Small intestine (tissue), 7 donors: ENCODE measurements at regions not wholly inside any gene's neighbourhood (a gene's known extent, or its start where the extent isn't known, plus 50 kb on each side); places are given as distances from the start of the nearest gene placed in this dataset.

Experiments
- DNase-seq, 2 donors: peaks; one replicate each; pipeline versions ENCODE4 v3.0.0 to v3.0.0-alpha.2; 2013
- FAIRE-seq: peaks from 2 replicates; lab custom pipeline; 2012; peaks lifted over from hg19 to GRCh38; lab: Jason Lieb, UNC
- H3K27ac ChIP-seq, 3 donors: one replicate each; pipeline ENCODE4 v1.5.1; 2013; ENCODE audit warnings: low read length in 2 of 3, mild to moderate bottlenecking in 2 of 3, control low read depth in 1 of 3, inconsistent platforms in 1 of 3, low read depth in 1 of 3, moderate library complexity in 1 of 3
- H3K27me3 ChIP-seq, 3 donors: one replicate each; pipeline ENCODE4 v1.6.1; 2013; ENCODE audit warnings: low read length in 3 of 3, inconsistent platforms in 1 of 3; ENCODE audit not compliant: control insufficient read depth in 3 of 3, insufficient read depth in 3 of 3
- H3K36me3 ChIP-seq, 3 donors: one replicate each; pipeline ENCODE4 v1.6.1; 2013; ENCODE audit warnings: low read length in 3 of 3, inconsistent platforms in 1 of 3, low read depth in 1 of 3, mild to moderate bottlenecking in 1 of 3, moderate library complexity in 1 of 3; ENCODE audit not compliant: control insufficient read depth in 3 of 3, insufficient read depth in 2 of 3
- H3K4me1 ChIP-seq, 3 donors: one replicate each; pipeline ENCODE4 v1.6.1; 2013; ENCODE audit warnings: low read length in 2 of 3, inconsistent platforms in 1 of 3, low read depth in 1 of 3, mild to moderate bottlenecking in 1 of 3, moderate library complexity in 1 of 3; ENCODE audit not compliant: control insufficient read depth in 3 of 3, insufficient read depth in 2 of 3
- H3K4me3 ChIP-seq, 3 donors: one replicate each; pipeline ENCODE4 v1.5.1; 2013; ENCODE audit warnings: low read length in 3 of 3, control low read depth in 1 of 3, inconsistent platforms in 1 of 3, low read depth in 1 of 3, mild to moderate bottlenecking in 1 of 3, moderate library complexity in 1 of 3
- H3K9me3 ChIP-seq, 2 donors: one replicate each; pipeline ENCODE4 v1.6.1; 2013; ENCODE audit warnings: low read depth in 1 of 2, low read length in 1 of 2; ENCODE audit not compliant: control insufficient read depth in 2 of 2, insufficient read depth in 1 of 2
- WGBS, 3 donors: extraction: QIAGEN DNeasy Blood & Tissue Kit; methylation state at CpG; one replicate each; pipeline ENCODE4 v1.1.7; 2013; 5-methylcytosine and 5-hydroxymethylcytosine counted together
- donor health status: healthy with polysubstance abuse.
- donor health status: control.
- donor health status: control.
- donor health status: Bipolar disorder and iron deficiency.
- donor health status: healthy.

- DNase-seq (no peak), FAIRE-seq (no peak)
- no peaks in the 10 kb centered on the region for H3K9me3 ChIP-seq
- H3K4me3 ChIP-seq, result no peak overlapping the region
- H3K27me3 ChIP-seq, result no peaks in the 10 kb centered on the region
- H3K4me1 ChIP-seq, result no peaks in the 10 kb centered on the region
- no peak overlapping the region for H3K27ac ChIP-seq
- 19 to 27% (median 23%) methylated on average over 4 of the region's 4 CpGs for WGBS, 3 donors
- no peaks in the 10 kb centered on the region for H3K36me3 ChIP-seq
Measured at GRCh38 chr13:84903391-84903790, 895.8 kb downstream of the SLITRK6 start.

- no peaks in the 10 kb centered on the region for H3K36me3 ChIP-seq
- DNase-seq (no peak), FAIRE-seq (no peak)
- 37 to 68% (median 59%) methylated on average over 1 of the region's 1 CpG for WGBS, 3 donors
- H3K4me3 ChIP-seq, result no peak overlapping the region
- H3K27me3 ChIP-seq, result no peaks in the 10 kb centered on the region
- H3K4me1 ChIP-seq, result no peaks in the 10 kb centered on the region
- H3K27ac ChIP-seq, result no peak overlapping the region
- H3K9me3 ChIP-seq, result no peaks in the 10 kb centered on the region
Measured at GRCh38 chr13:84902243-84902642, 897.0 kb downstream of the SLITRK6 start.

GRCh38 chr13:84896128-84896527 is 903.1 kb downstream of the SLITRK6 start:
- DNase-seq, result peak; percentile 49 to 55
- Histone ChIP-seq H3K4me1 (no peaks in the 10 kb centered on the region), H3K4me3 (no peak overlapping the region), H3K36me3 (no peaks in the 10 kb centered on the region), H3K9me3 (no peaks in the 10 kb centered on the region), H3K27ac (no peak overlapping the region), H3K27me3 (no peaks in the 10 kb centered on the region)
- peak; percentile 91 for FAIRE-seq
- 13 to 20% (median 18%) methylated on average over 8 to 9 of the region's 9 CpGs for WGBS, 3 donors

- no peaks in the 10 kb centered on the region for H3K4me1 ChIP-seq
- no peaks in the 10 kb centered on the region for H3K9me3 ChIP-seq
- 90 to 96% (median 95%) methylated on average over 23 of the region's 23 CpGs for WGBS, 3 donors
- DNase-seq (no peak), FAIRE-seq (no peak)
- H3K27me3 ChIP-seq, result no peaks in the 10 kb centered on the region
- H3K36me3 ChIP-seq, result no peaks in the 10 kb centered on the region
- no peak overlapping the region for H3K4me3 ChIP-seq
- H3K27ac ChIP-seq, result no peak overlapping the region
Measured at GRCh38 chr13:84894749-84895148, 904.5 kb downstream of the SLITRK6 start.

- H3K9me3 ChIP-seq, result no peaks in the 10 kb centered on the region
- no peak overlapping the region for H3K4me3 ChIP-seq
- no peaks in the 10 kb centered on the region for H3K27me3 ChIP-seq
- H3K36me3 ChIP-seq, result no peaks in the 10 kb centered on the region
- FAIRE-seq (no peak), DNase-seq (no peak)
- H3K27ac ChIP-seq, result no peak overlapping the region
- H3K4me1 ChIP-seq, result no peaks in the 10 kb centered on the region
- 80 to 87% (median 82%) methylated on average over 6 of the region's 6 CpGs for WGBS, 3 donors
Measured at GRCh38 chr13:84885868-84886267, 913.4 kb downstream of the SLITRK6 start.

- DNase-seq (no peak), FAIRE-seq (no peak)
- Histone ChIP-seq H3K36me3 (no peaks in the 10 kb centered on the region), H3K9me3 (peaks cover 0 to 10% of the 10 kb centered on the region in 2 donors), H3K4me1 (no peaks in the 10 kb centered on the region), H3K4me3 (no peak overlapping the region), H3K27me3 (no peaks in the 10 kb centered on the region), H3K27ac (no peak overlapping the region)
- 57 to 72% (median 62%) methylated on average over 3 of the region's 3 CpGs for WGBS, 3 donors
Measured at GRCh38 chr13:84873951-84874350, 925.3 kb downstream of the SLITRK6 start.

GRCh38 chr13:84870190-84870589 is 929.0 kb downstream of the SLITRK6 start:
- peaks cover 0 to 3% of the 10 kb centered on the region in 2 donors for H3K9me3 ChIP-seq
- FAIRE-seq (no peak), DNase-seq (peak in 1 of 2 donors; percentile 1)
- no peaks in the 10 kb centered on the region for H3K36me3 ChIP-seq
- H3K4me3 ChIP-seq, result no peak overlapping the region
- no peaks in the 10 kb centered on the region for H3K27me3 ChIP-seq
- no peak overlapping the region for H3K27ac ChIP-seq
- H3K4me1 ChIP-seq, result no peaks in the 10 kb centered on the region
- 27 to 74% (median 38%) methylated on average over 6 of the region's 6 CpGs for WGBS, 3 donors

- Histone ChIP-seq H3K4me1 (no peaks in the 10 kb centered on the region), H3K36me3 (no peaks in the 10 kb centered on the region), H3K9me3 (no peaks in the 10 kb centered on the region), H3K27me3 (no peaks in the 10 kb centered on the region), H3K4me3 (no peak overlapping the region), H3K27ac (no peak overlapping the region)
- DNase-seq (no peak), FAIRE-seq (no peak)
Measured at GRCh38 chr13:84867246-84867645, 932.0 kb downstream of the SLITRK6 start.

- DNase-seq (no peak), FAIRE-seq (no peak)
- 87 to 89% (median 88%) methylated on average over 2 of the region's 2 CpGs for WGBS, 3 donors
- H3K9me3 ChIP-seq, result no peaks in the 10 kb centered on the region
- no peak overlapping the region for H3K27ac ChIP-seq
- H3K4me3 ChIP-seq, result no peak overlapping the region
- H3K36me3 ChIP-seq, result no peaks in the 10 kb centered on the region
- no peaks in the 10 kb centered on the region for H3K27me3 ChIP-seq
- H3K4me1 ChIP-seq, result no peaks in the 10 kb centered on the region
Measured at GRCh38 chr13:84865783-84866221, 933.4 kb downstream of the SLITRK6 start.
